ENCODE measurements at regions not wholly inside any gene's neighbourhood (a gene's known extent, or its start where the extent isn't known, plus 50 kb on each side); places are given as distances from the start of the nearest gene placed in this dataset.
A peak's percentile ranks its signal among the peaks of the same experiment; 100 is the strongest.
"Not testable (repeated sequence)": the region's sequence is repeated elsewhere in the genome, so short reads cannot be mapped to it uniquely, and the experiment has no call there.

- Mint-ChIP-seq H3K4me1 (no peaks in the 10 kb centered on the region), H3K4me3 (no peak overlapping the region), H3K27ac (no peak overlapping the region), H3K36me3 (ENCODE audit: low read depth) (no peaks in the 10 kb centered on the region), H3K27me3 (ENCODE audit: low read depth) (no peaks in the 10 kb centered on the region), H3K9me3 (peaks cover 11% of the 10 kb centered on the region)
- TF ChIP-seq, protein P1, sequence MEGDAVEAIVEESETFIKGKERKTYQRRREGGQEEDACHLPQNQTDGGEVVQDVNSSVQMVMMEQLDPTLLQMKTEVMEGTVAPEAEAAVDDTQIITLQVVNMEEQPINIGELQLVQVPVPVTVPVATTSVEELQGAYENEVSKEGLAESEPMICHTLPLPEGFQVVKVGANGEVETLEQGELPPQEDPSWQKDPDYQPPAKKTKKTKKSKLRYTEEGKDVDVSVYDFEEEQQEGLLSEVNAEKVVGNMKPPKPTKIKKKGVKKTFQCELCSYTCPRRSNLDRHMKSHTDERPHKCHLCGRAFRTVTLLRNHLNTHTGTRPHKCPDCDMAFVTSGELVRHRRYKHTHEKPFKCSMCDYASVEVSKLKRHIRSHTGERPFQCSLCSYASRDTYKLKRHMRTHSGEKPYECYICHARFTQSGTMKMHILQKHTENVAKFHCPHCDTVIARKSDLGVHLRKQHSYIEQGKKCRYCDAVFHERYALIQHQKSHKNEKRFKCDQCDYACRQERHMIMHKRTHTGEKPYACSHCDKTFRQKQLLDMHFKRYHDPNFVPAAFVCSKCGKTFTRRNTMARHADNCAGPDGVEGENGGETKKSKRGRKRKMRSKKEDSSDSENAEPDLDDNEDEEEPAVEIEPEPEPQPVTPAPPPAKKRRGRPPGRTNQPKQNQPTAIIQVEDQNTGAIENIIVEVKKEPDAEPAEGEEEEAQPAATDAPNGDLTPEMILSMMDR (IDR thresholded peaks at IDR 0.05; ENCODE audit: unreplicated experiment in 3 of 3) = no peak
Measured at GRCh38 chr10:106378251-106378650, 786.3 kb downstream of the SORCS1 start.

DNA sequence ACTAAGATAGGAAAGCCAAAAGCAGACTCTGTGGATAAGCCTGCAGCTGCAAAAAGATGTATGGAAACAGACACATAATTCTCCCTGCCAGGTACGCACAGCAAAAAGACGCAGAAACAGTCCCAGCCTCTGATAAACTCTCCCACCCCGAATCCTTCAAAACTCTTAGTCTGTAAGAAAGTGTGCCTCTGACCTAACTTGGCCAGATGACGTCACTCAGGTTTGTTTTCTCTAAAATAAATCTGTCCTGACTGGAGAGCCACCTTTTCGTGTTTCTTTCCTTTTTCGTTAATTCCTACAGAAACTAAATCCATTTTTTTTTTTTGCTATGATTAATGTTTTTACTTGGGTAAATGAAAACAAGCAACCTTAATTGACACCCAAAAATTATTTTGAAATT lies 793.8 kb downstream of the SORCS1 start:
- H3K4me1 Mint-ChIP-seq = no peaks in the 10 kb centered on the region
- TF ChIP-seq, protein P1 (IDR thresholded peaks at IDR 0.05; ENCODE audit: unreplicated experiment in 3 of 3) = no peak
- no peak overlapping the region for H3K4me3 Mint-ChIP-seq
- peaks cover 4% of the 10 kb centered on the region for H3K27me3 Mint-ChIP-seq (ENCODE audit: low read depth)
- no peak overlapping the region for H3K27ac Mint-ChIP-seq
- H3K9me3 Mint-ChIP-seq = no peaks in the 10 kb centered on the region
- H3K36me3 Mint-ChIP-seq (ENCODE audit: low read depth) = no peaks in the 10 kb centered on the region

- no peak overlapping the region for H3K4me3 Mint-ChIP-seq
- H3K27ac Mint-ChIP-seq = no peak overlapping the region
- H3K9me3 Mint-ChIP-seq = no peaks in the 10 kb centered on the region
- H3K27me3 Mint-ChIP-seq (ENCODE audit: low read depth) = peaks cover 3% of the 10 kb centered on the region
- H3K4me1 Mint-ChIP-seq = no peaks in the 10 kb centered on the region
- TF ChIP-seq, protein P1 (IDR thresholded peaks at IDR 0.05; ENCODE audit: unreplicated experiment in 3 of 3) = no peak
- no peaks in the 10 kb centered on the region for H3K36me3 Mint-ChIP-seq (ENCODE audit: low read depth)
Measured at GRCh38 chr10:106360870-106361269, 803.6 kb downstream of the SORCS1 start.

- H3K4me3 Mint-ChIP-seq = no peak overlapping the region
- H3K9me3 Mint-ChIP-seq = no peaks in the 10 kb centered on the region
- H3K27me3 Mint-ChIP-seq (ENCODE audit: low read depth) = peaks cover 7% of the 10 kb centered on the region
- H3K36me3 Mint-ChIP-seq (ENCODE audit: low read depth) = no peaks in the 10 kb centered on the region
- no peaks in the 10 kb centered on the region for H3K4me1 Mint-ChIP-seq
- TF ChIP-seq, protein P1 (IDR thresholded peaks at IDR 0.05; ENCODE audit: unreplicated experiment in 3 of 3) = peak in 1 of 3 experiments; percentile 36
- H3K27ac Mint-ChIP-seq = no peak overlapping the region
Measured at GRCh38 chr10:106355450-106355849, 809.1 kb downstream of the SORCS1 start.

GRCh38 chr10:106348933-106349332 lies 815.6 kb downstream of the SORCS1 start:
- H3K9me3 Mint-ChIP-seq = no peaks in the 10 kb centered on the region
- H3K27me3 Mint-ChIP-seq (ENCODE audit: low read depth) = peaks cover 8% of the 10 kb centered on the region
- no peaks in the 10 kb centered on the region for H3K4me1 Mint-ChIP-seq
- H3K4me3 Mint-ChIP-seq = no peak overlapping the region
- H3K27ac Mint-ChIP-seq = no peak overlapping the region
- no peaks in the 10 kb centered on the region for H3K36me3 Mint-ChIP-seq (ENCODE audit: low read depth)
- TF ChIP-seq, protein P1 (IDR thresholded peaks at IDR 0.05; ENCODE audit: unreplicated experiment in 3 of 3) = no peak

DNA sequence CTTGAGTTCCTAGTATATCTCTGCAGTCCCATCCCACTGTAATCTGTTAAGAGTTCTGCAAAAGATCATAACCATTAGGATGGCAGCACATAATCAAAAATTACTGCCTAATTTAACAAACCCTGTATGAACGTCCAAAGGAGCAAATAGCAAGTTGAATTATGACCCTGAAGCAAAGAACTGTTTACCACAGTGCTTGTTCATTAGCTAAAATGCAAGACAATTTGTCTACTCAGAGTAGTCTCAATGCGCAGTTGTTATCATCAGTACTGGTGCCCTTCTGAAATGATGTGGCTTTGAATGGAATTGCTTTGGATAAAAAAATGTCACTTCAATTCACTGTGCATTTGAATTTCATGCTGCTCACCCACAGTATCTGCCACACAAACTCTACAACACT lies 817.0 kb downstream of the SORCS1 start:
- TF ChIP-seq, protein P1 (IDR thresholded peaks at IDR 0.05; ENCODE audit: unreplicated experiment in 3 of 3) = no peak
- H3K27me3 Mint-ChIP-seq (ENCODE audit: low read depth) = peaks cover 4% of the 10 kb centered on the region
- no peak overlapping the region for H3K4me3 Mint-ChIP-seq
- no peaks in the 10 kb centered on the region for H3K9me3 Mint-ChIP-seq
- no peaks in the 10 kb centered on the region for H3K4me1 Mint-ChIP-seq
- H3K27ac Mint-ChIP-seq = no peak overlapping the region
- H3K36me3 Mint-ChIP-seq (ENCODE audit: low read depth) = no peaks in the 10 kb centered on the region

DNA sequence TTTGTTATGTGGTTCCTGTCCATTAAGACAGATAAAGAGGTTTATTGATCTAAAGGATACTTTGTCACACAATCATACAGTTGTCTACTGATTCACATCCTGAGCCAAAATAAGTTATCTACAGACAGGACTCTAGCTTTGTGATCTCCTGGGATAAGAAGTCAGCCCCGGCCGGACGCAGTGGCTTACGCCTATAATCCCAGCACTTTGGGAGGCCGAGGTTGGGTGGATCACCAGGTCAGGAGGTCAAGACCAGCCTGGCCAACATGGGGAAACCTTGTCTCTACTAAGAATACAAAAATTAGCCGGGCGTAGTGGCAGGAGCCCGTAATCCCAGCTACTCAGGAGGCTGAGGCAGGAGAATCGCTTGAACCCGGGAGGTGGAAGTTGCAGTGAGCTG lies 821.0 kb downstream of the SORCS1 start:
- not testable (repeated sequence) for H3K4me3 Mint-ChIP-seq; H3K27me3 Mint-ChIP-seq (ENCODE audit: low read depth); H3K27ac Mint-ChIP-seq; H3K4me1 Mint-ChIP-seq; H3K9me3 Mint-ChIP-seq; H3K36me3 Mint-ChIP-seq (ENCODE audit: low read depth)
